ENCODE measurements at regions not wholly inside any gene's neighbourhood (a gene's known extent, or its start where the extent isn't known, plus 50 kb on each side); places are given as distances from the start of the nearest gene placed in this dataset.

GRCh38 chr6:6747371-6747770 is 158.9 kb downstream of the LY86 start:
- WGBS, 2 donors = 89% methylated on average over 6 of the region's 6 CpGs
- FAIRE-seq = no peak
- intact Hi-C loops (cut with DNase I) = no loop called here
- TF ChIP-seq, protein P1, sequence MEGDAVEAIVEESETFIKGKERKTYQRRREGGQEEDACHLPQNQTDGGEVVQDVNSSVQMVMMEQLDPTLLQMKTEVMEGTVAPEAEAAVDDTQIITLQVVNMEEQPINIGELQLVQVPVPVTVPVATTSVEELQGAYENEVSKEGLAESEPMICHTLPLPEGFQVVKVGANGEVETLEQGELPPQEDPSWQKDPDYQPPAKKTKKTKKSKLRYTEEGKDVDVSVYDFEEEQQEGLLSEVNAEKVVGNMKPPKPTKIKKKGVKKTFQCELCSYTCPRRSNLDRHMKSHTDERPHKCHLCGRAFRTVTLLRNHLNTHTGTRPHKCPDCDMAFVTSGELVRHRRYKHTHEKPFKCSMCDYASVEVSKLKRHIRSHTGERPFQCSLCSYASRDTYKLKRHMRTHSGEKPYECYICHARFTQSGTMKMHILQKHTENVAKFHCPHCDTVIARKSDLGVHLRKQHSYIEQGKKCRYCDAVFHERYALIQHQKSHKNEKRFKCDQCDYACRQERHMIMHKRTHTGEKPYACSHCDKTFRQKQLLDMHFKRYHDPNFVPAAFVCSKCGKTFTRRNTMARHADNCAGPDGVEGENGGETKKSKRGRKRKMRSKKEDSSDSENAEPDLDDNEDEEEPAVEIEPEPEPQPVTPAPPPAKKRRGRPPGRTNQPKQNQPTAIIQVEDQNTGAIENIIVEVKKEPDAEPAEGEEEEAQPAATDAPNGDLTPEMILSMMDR (IDR thresholded peaks at IDR 0.05) = no peak
- H3K36me3 ChIP-seq = no peaks in the 10 kb centered on the region
- no peak overlapping the region for H3K27ac ChIP-seq
- peaks cover 0 to 10% (median 8%) of the 10 kb centered on the region in 3 donors for H3K4me1 ChIP-seq
- H3K27me3 ChIP-seq = no peaks in the 10 kb centered on the region
- no peak for ATAC-seq
- DNase-seq = no peak
- no peak overlapping the region for H3K4me3 ChIP-seq
- no peaks in the 10 kb centered on the region for H3K9me3 ChIP-seq

- Histone ChIP-seq H3K9me3 (no peaks in the 10 kb centered on the region), H3K4me3 (no peak overlapping the region), H3K36me3 (no peaks in the 10 kb centered on the region), H3K4me1 (peaks cover 0 to 10% (median 8%) of the 10 kb centered on the region in 3 donors), H3K27ac (peak overlapping the region in 1 of 4 donors; percentile 79), H3K27me3 (no peaks in the 10 kb centered on the region)
- DNase-seq (no peak), FAIRE-seq (no peak), ATAC-seq (no peak)
- WGBS, 2 donors = 85 to 93% methylated on average over 10 of the region's 10 CpGs
- intact Hi-C loops (cut with DNase I) = no loop called here
- TF ChIP-seq, protein P1 (IDR thresholded peaks at IDR 0.05) = no peak
These were observed 159.5 kb downstream of the LY86 start for GRCh38 chr6:6748001-6748400.

GRCh38 chr6:6749702-6750491 is 161.4 kb downstream of the LY86 start:
- ATAC-seq (peak in 3 of 4 donors; percentile 18 to 72 (median 34)), DNase-seq (peak in 1 of 6 donors; percentile 44), FAIRE-seq (no peak)
- intact Hi-C loops (cut with DNase I) = no loop called here
- TF ChIP-seq, protein P1 (IDR thresholded peaks at IDR 0.05) = no peak
- no peak overlapping the region for H3K4me3 ChIP-seq
- H3K9me3 ChIP-seq = no peaks in the 10 kb centered on the region
- H3K4me1 ChIP-seq = peaks cover 0 to 10% (median 8%) of the 10 kb centered on the region in 3 donors
- no peaks in the 10 kb centered on the region for H3K36me3 ChIP-seq
- no peaks in the 10 kb centered on the region for H3K27me3 ChIP-seq
- 83 to 86% methylated on average over 19 of the region's 19 CpGs for WGBS, 2 donors
- H3K27ac ChIP-seq = peak overlapping the region in 2 of 4 donors; percentile 28 to 79

GRCh38 chr6:6750594-6751265 is 162.2 kb downstream of the LY86 start:
- intact Hi-C loops (cut with DNase I) = no loop called here
- FAIRE-seq (no peak), DNase-seq (no peak), ATAC-seq (no peak)
- no peaks in the 10 kb centered on the region for H3K9me3 ChIP-seq
- peak overlapping the region in 1 of 4 donors; percentile 79 for H3K27ac ChIP-seq
- H3K4me3 ChIP-seq = no peak overlapping the region
- peaks cover 0 to 10% (median 8%) of the 10 kb centered on the region in 3 donors for H3K4me1 ChIP-seq
- H3K27me3 ChIP-seq = no peaks in the 10 kb centered on the region
- H3K36me3 ChIP-seq = no peaks in the 10 kb centered on the region
- TF ChIP-seq, protein P1 (IDR thresholded peaks at IDR 0.05) = no peak
- 90 to 91% methylated on average over 10 of the region's 10 CpGs for WGBS, 2 donors

DNA sequence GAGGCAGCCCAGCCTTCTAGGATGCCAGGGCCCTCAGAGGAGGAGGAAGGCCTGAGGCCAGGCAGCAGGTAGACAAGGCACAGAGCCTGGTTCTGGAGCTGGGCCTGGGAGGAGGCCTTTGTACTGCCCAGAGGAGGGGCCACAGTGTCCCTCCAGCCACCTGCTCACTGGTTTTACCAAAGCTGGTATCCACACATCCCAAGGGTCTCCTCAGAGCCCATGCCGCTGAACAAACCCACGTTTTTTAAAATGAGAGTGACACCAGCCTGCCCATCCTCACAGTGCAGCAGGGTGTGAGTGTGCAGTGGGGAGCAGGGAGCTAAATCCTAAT is 162.7 kb downstream of the LY86 start:
- DNase-seq (no peak), ATAC-seq (no peak), FAIRE-seq (no peak)
- peaks cover 0 to 10% (median 8%) of the 10 kb centered on the region in 3 donors for H3K4me1 ChIP-seq
- no peak overlapping the region for H3K27ac ChIP-seq
- intact Hi-C loops (cut with DNase I) = no loop called here
- no peaks in the 10 kb centered on the region for H3K27me3 ChIP-seq
- no peaks in the 10 kb centered on the region for H3K36me3 ChIP-seq
- no peak overlapping the region for H3K4me3 ChIP-seq
- TF ChIP-seq, protein P1 (IDR thresholded peaks at IDR 0.05) = no peak
- no peaks in the 10 kb centered on the region for H3K9me3 ChIP-seq
- 86 to 89% methylated on average over 2 of the region's 2 CpGs for WGBS, 2 donors

Measured in pancreas (tissue), 10 donors.